Spleen (tissue), 11 donors: ENCODE measurements at regions not wholly inside any gene's neighbourhood (a gene's known extent, or its start where the extent isn't known, plus 50 kb on each side); places are given as distances from the start of the nearest gene placed in this dataset.

Experiments used
- DNase-seq: peaks from one replicate; pipeline ENCODE4 v3.0.0-alpha.2; 2020
- H3K27ac ChIP-seq, 8 donors: fragments of 200-600 bp; sonication (generic) in 7 of 8; 1 replicate in 4 of 8; 2 replicates in 4 of 8; pipeline versions ENCODE4 v1.5.0 to v1.8.0; 2016 to 2021; ENCODE audit warnings: inconsistent platforms in 4 of 8, mild to moderate bottlenecking in 4 of 8, moderate library complexity in 1 of 8
- H3K27me3 ChIP-seq, 7 donors: fragments of 200-600 bp; sonication (generic) in 6 of 7; replicated peaks in 1 of 7; 1 replicate in 4 of 7; 2 replicates in 3 of 7; pipeline versions ENCODE4 v1.5.0 to v1.8.0; 2016 to 2021; ENCODE audit warnings: inconsistent platforms in 3 of 7, mild to moderate bottlenecking in 1 of 7
- H3K36me3 ChIP-seq, 6 donors: fragments of 200-600 bp; sonication (generic) in 5 of 6; 1 replicate in 4 of 6; 2 replicates in 2 of 6; pipeline versions ENCODE4 v1.5.0 to v1.8.0; 2016 to 2021; ENCODE audit warnings: inconsistent platforms in 2 of 6
- H3K4me1 ChIP-seq, 6 donors: fragments of 200-600 bp; sonication (generic) in 5 of 6; 1 replicate in 3 of 6; 2 replicates in 3 of 6; pipeline versions ENCODE4 v1.5.0 to v1.8.0; 2016 to 2021; ENCODE audit warnings: inconsistent platforms in 3 of 6
- H3K4me3 ChIP-seq, 8 donors: fragments of 200-600 bp; sonication (generic) in 7 of 8; 1 replicate in 4 of 8; 2 replicates in 4 of 8; pipeline versions ENCODE4 v1.5.0 to v1.8.0; 2016 to 2021; ENCODE audit warnings: inconsistent platforms in 4 of 8, mild to moderate bottlenecking in 4 of 8, moderate library complexity in 2 of 8
- H3K9me3 ChIP-seq, 8 donors: fragments of 200-600 bp; sonication (generic) in 7 of 8; 1 replicate in 4 of 8; 2 replicates in 4 of 8; pipeline versions ENCODE4 v1.5.0 to v1.8.0; 2016 to 2021; ENCODE audit warnings: inconsistent platforms in 4 of 8
- POLR2A ChIP-seq, 3 donors: fragments of 450-650 bp; IDR thresholded peaks; one replicate each; pipeline ENCODE4 v1.5.1; 2017; ENCODE audit warnings: antibody characterized with exemption in 3 of 3, mild to moderate bottlenecking in 1 of 3
- POLR2AphosphoS5 ChIP-seq, 3 donors: sonication (generic); formaldehyde crosslinking; IDR thresholded peaks; one replicate each; pipeline ENCODE4 v1.5.1; 2017; ENCODE audit warnings: antibody characterized with exemption in 3 of 3
- WGBS, 5 donors: extraction: QIAGEN DNeasy Blood & Tissue Kit in 3 of 5; methylation state at CpG; one replicate each; pipeline versions ENCODE4 v1.1.5 to v1.1.7; 2013 to 2018; 5-methylcytosine and 5-hydroxymethylcytosine counted together
- intact Hi-C: fragments of 100-400 bp; cut with DNase I; formaldehyde crosslinking; loops from one replicate; pipeline ENCODE4 v1.15.0; 2023; ENCODE audit warnings: low total_unique reads
- TF ChIP-seq, protein P1 (sequence below), 11 experiments: fragments of 200-600 bp in 7 of 11; fragments of 450-650 bp in 4 of 11; sonication (generic) in 4 of 11; IDR thresholded peaks in 8 of 11; conservative IDR thresholded peaks in 3 of 11; 1 replicate in 7 of 11; 2 replicates in 4 of 11; pipeline versions ENCODE4 v1.4.0 to v1.8.0; 2016 to 2021; ENCODE audit warnings: antibody characterized with exemption in 11 of 11, inconsistent platforms in 4 of 11, mild to moderate bottlenecking in 1 of 11
- donor health status: healthy with polysubstance abuse.
- donor health status: DM: no; HTN: no; CAD: no; lungs with moderate emphysema.
- donor health status: DM: no; HTN: no; CAD: no.
- donor health status: Bipolar disorder and iron deficiency.
- donor health status: healthy.
- donor health status: DM: no; HTN: no; CAD: no.
- donor health status: DM: yes; HTN: yes; CAD: no.

DNA sequence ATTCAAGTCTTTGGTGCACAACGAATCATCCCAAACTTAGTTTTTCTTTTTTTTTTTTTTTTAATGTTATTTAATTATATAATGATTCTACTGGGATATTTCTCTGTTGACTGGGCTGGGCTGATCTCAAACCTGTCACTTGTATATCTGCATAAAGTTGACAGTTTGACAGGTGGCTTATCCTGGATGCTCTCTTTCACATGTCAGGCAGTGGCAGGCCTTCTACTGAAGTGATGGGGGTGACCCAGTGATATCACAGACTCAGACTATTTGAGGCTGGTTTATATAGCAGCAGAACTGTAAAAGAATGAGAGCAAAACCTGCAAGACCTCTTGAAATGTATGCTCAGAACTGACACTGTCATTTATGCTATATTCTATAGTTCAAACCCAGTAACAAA is 1813.5 kb upstream of the CDH6 start:
- Histone ChIP-seq H3K4me3 (no peak overlapping the region), H3K4me1 (no peaks in the 10 kb centered on the region), H3K27me3 (no peaks in the 10 kb centered on the region), H3K9me3 (peaks cover 0 to 25% (median 13%) of the 10 kb centered on the region in 8 donors), H3K36me3 (no peaks in the 10 kb centered on the region), H3K27ac (no peak overlapping the region)
- intact Hi-C loops: no loop called here
- TF ChIP-seq, protein P1, sequence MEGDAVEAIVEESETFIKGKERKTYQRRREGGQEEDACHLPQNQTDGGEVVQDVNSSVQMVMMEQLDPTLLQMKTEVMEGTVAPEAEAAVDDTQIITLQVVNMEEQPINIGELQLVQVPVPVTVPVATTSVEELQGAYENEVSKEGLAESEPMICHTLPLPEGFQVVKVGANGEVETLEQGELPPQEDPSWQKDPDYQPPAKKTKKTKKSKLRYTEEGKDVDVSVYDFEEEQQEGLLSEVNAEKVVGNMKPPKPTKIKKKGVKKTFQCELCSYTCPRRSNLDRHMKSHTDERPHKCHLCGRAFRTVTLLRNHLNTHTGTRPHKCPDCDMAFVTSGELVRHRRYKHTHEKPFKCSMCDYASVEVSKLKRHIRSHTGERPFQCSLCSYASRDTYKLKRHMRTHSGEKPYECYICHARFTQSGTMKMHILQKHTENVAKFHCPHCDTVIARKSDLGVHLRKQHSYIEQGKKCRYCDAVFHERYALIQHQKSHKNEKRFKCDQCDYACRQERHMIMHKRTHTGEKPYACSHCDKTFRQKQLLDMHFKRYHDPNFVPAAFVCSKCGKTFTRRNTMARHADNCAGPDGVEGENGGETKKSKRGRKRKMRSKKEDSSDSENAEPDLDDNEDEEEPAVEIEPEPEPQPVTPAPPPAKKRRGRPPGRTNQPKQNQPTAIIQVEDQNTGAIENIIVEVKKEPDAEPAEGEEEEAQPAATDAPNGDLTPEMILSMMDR (IDR thresholded peaks at IDR 0.05 in 8 of 11, conservative IDR thresholded peaks at IDR 0.05 in 3 of 11): no peak
- no peak for TF ChIP-seq POLR2A (IDR thresholded peaks at IDR 0.05)
- TF ChIP-seq POLR2AphosphoS5 (IDR thresholded peaks at IDR 0.05): no peak
- 24 to 94% (median 44%) methylated on average over 1 of the region's 1 CpG for WGBS, 5 donors
- no peak for DNase-seq

DNA sequence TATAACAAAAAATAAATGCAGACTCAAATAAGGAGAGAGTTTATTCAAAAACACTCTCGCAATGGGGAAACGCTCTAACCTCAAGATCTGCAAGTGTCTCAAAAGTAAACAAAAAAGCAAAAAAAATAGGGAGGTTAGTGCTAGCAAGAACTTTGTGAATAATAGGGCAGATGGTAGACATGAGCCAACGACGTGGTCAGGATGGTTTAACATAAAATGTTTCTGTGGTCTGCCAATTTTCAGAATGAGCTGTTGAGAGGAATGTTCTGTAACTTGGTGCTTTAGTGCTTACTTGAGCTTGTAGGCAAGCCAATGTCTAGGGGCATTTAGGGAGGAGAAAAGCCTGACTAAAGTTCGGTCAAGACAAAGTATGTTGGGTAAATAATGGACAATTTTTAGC is 1813.9 kb upstream of the CDH6 start:
- TF ChIP-seq POLR2AphosphoS5 (IDR thresholded peaks at IDR 0.05): no peak
- TF ChIP-seq POLR2A (IDR thresholded peaks at IDR 0.05): no peak
- no peak overlapping the region for H3K4me3 ChIP-seq
- no peaks in the 10 kb centered on the region for H3K4me1 ChIP-seq
- peaks cover 0 to 25% (median 13%) of the 10 kb centered on the region in 8 donors for H3K9me3 ChIP-seq
- intact Hi-C loops: no loop called here
- no peak for DNase-seq
- H3K27me3 ChIP-seq: no peaks in the 10 kb centered on the region
- 80 to 91% (median 87%) methylated on average over 5 of the region's 5 CpGs for WGBS, 5 donors
- no peaks in the 10 kb centered on the region for H3K36me3 ChIP-seq
- H3K27ac ChIP-seq: no peak overlapping the region

DNA sequence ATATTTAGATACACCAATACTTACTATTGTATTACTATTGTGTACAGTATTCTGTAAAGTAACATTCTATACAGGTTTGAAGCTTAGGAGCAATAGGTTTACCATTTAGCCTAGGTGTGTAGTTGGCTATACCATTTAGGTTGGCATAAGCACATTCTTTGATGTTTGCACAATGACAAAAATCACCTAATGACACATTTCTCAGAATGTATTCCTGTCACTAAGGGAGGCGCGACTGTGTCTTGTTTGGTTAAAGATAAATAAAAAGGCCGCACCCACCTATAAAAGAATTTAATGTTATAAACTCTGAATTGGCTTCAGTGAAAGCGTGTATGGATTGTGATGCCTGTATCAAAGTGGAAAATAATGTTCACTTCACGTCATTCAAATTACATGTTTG is 1815.4 kb upstream of the CDH6 start:
- H3K27me3 ChIP-seq: no peaks in the 10 kb centered on the region
- intact Hi-C loops: no loop called here
- no peak for DNase-seq
- H3K36me3 ChIP-seq: no peaks in the 10 kb centered on the region
- no peaks in the 10 kb centered on the region for H3K4me1 ChIP-seq
- TF ChIP-seq, protein P1 (IDR thresholded peaks at IDR 0.05 in 8 of 11, conservative IDR thresholded peaks at IDR 0.05 in 3 of 11): no peak
- TF ChIP-seq POLR2AphosphoS5 (IDR thresholded peaks at IDR 0.05): no peak
- TF ChIP-seq POLR2A (IDR thresholded peaks at IDR 0.05): no peak
- H3K9me3 ChIP-seq: peaks cover 0 to 19% (median 9%) of the 10 kb centered on the region in 8 donors
- WGBS, 5 donors: 69 to 84% (median 81%) methylated on average over 5 of the region's 5 CpGs
- no peak overlapping the region for H3K27ac ChIP-seq
- H3K4me3 ChIP-seq: no peak overlapping the region

DNA sequence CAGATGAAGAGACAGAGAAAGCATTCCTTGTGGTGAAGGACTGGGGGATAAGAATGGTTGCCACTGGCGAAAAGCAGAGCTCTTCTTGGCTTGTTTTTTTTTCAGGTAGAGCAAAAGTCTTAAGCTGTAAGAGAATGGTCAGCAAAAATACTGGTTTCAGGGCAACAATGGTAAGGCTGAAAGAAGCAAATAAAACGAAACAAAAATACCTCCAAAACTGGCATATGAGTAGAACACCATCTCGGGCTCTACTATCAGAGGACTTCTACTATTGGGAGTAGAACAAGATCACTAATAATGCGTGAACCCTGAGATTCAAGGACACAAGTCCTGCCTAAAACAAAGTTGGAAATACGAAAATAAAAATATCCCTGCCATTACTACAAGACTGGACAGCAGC is 1823.2 kb upstream of the CDH6 start:
- no peak overlapping the region for H3K27ac ChIP-seq
- no peaks in the 10 kb centered on the region for H3K4me1 ChIP-seq
- H3K36me3 ChIP-seq: no peaks in the 10 kb centered on the region
- peaks cover 0 to 20% (median 5%) of the 10 kb centered on the region in 8 donors for H3K9me3 ChIP-seq
- no peak for DNase-seq
- TF ChIP-seq, protein P1 (IDR thresholded peaks at IDR 0.05 in 8 of 11, conservative IDR thresholded peaks at IDR 0.05 in 3 of 11): no peak
- no peak for TF ChIP-seq POLR2A (IDR thresholded peaks at IDR 0.05)
- no peak for TF ChIP-seq POLR2AphosphoS5 (IDR thresholded peaks at IDR 0.05)
- no peaks in the 10 kb centered on the region for H3K27me3 ChIP-seq
- H3K4me3 ChIP-seq: no peak overlapping the region
- WGBS, 5 donors: 68 to 79% (median 73%) methylated on average over 5 of the region's 5 CpGs
- intact Hi-C loops: no loop called here
